HCT116 (cell line): ENCODE measurements at regions not wholly inside any gene's neighbourhood (a gene's known extent, or its start where the extent isn't known, plus 50 kb on each side); places are given as distances from the start of the nearest gene placed in this dataset.

Experiments used
- ATAC-seq: fragments of 200-7000 bp; cut with Tn5 transposase; 2 replicates; pipeline ENCODE4 v1.9.1; 2020; ENCODE audit warnings: mild to moderate bottlenecking, moderate library complexity
- BruUV-seq: library from RNA; stranded (reverse); fragments of 400-500 nt; replicated peaks from 2 replicates; lab custom pipeline; 2021; lab: Mats Ljungman, UMichigan
- CTCF ChIA-PET: fragments of 300-600 bp; sonication (Branson Sonifier 250); formaldehyde crosslinking; loops from one replicate; lab custom pipeline; 2021; ENCODE audit warnings: antibody characterized with exemption; lab: Charles Lee
- POLR2A ChIA-PET: fragments of 300-600, 350-600 bp; sonication (Branson Sonifier 250); formaldehyde crosslinking; loops from one replicate; lab custom pipeline; 2021; ENCODE audit warnings: antibody characterized with exemption; lab: Charles Lee
- RAD21 ChIA-PET, 2 experiments: fragments of 300-600 bp; sonication (Branson Sonifier 250); formaldehyde crosslinking; loops; one replicate each; lab custom pipeline; 2023; ENCODE audit warnings: low total read pairs in 2 of 2; ENCODE audit not compliant: uncharacterized antibody in 2 of 2, unreplicated experiment in 2 of 2, low non-redundant PET in 1 of 2; lab: Charles Lee
- DNase-seq: peaks from one replicate; pipeline ENCODE4 v3.0.0-alpha.2; 2010; ENCODE audit warnings: low read depth, low spot score
- H2AFZ ChIP-seq: fragments of 200-600 bp; shearing (Covaris generic), sonication (generic); 2 replicates; pipeline ENCODE4 v1.6.1; 2017; ENCODE audit warnings: low read depth, mixed run types, mixed read lengths, antibody characterized with exemption, low read length; ENCODE audit not compliant: poor library complexity, severe bottlenecking
- H3K27ac ChIP-seq: 2 replicates; pipeline ENCODE4 v1.5.1; 2012; ENCODE audit warnings: low read depth, low read length
- H3K27me3 ChIP-seq: fragments of 200-600 bp; sonication (generic); 2 replicates; pipeline ENCODE4 v1.6.1; 2016; ENCODE audit warnings: mixed run types, low read length, mixed read lengths; ENCODE audit not compliant: insufficient read depth
- H3K36me3 ChIP-seq, 2 experiments: fragments of 200-500 bp in 1 of 2; fragments of 200-600 bp in 1 of 2; sonication (Bioruptor generic) in 1 of 2; sonication (generic) in 1 of 2; 2 replicates each; pipeline versions ENCODE4 v1.5.1 to v1.6.1; 2014 to 2016; ENCODE audit warnings: low read length in 2 of 2, inconsistent platforms in 1 of 2, mixed read lengths in 1 of 2, mixed run types in 1 of 2; ENCODE audit not compliant: insufficient read depth in 2 of 2, control insufficient read depth in 1 of 2
- H3K4me1 ChIP-seq, 2 experiments: fragments of 200-600 bp in 1 of 2; sonication (generic) in 1 of 2; 2 replicates each; pipeline versions ENCODE4 v1.5.1 to v1.6.1; 2012 to 2017; ENCODE audit warnings: low read length in 2 of 2, inconsistent platforms in 1 of 2, mild to moderate bottlenecking in 1 of 2, mixed read lengths in 1 of 2, mixed run types in 1 of 2, moderate library complexity in 1 of 2; ENCODE audit not compliant: insufficient read depth in 2 of 2, control insufficient read depth in 1 of 2
- H3K4me2 ChIP-seq: fragments of 200-600 bp; sonication (generic); 2 replicates; pipeline ENCODE4 v1.6.1; 2017; ENCODE audit warnings: mixed run types, low read length, mixed read lengths
- H3K4me3 ChIP-seq, 2 experiments: fragments of 200-600 bp in 1 of 2; sonication (generic) in 1 of 2; replicated peaks in 1 of 2; 2 replicates each; pipeline ENCODE4 v1.5.1; 2011 to 2016; ENCODE audit warnings: low read length in 2 of 2, control low read depth in 1 of 2, low read depth in 1 of 2, mild to moderate bottlenecking in 1 of 2, mixed read lengths in 1 of 2, mixed run types in 1 of 2
- H3K79me2 ChIP-seq: fragments of 200-600 bp; sonication (generic); 2 replicates; pipeline ENCODE4 v1.6.1; 2017; ENCODE audit warnings: mild to moderate bottlenecking, mixed run types, low read length, moderate library complexity, mixed read lengths; ENCODE audit not compliant: insufficient read depth
- H3K9ac ChIP-seq: fragments of 200-600 bp; sonication (generic); 2 replicates; pipeline ENCODE4 v1.6.1; 2016; ENCODE audit warnings: low read length, mixed read lengths
- H3K9me2 ChIP-seq: fragments of 200-600 bp; sonication (generic), shearing (Covaris generic); 2 replicates; pipeline ENCODE4 v1.6.1; 2017; ENCODE audit warnings: mixed run types, mild to moderate bottlenecking, moderate library complexity; ENCODE audit not compliant: insufficient read depth
- H3K9me3 ChIP-seq, 2 experiments: fragments of 200-500 bp in 1 of 2; fragments of 200-600 bp in 1 of 2; sonication (Bioruptor generic) in 1 of 2; sonication (generic) in 1 of 2; 2 replicates each; pipeline ENCODE4 v1.6.1; 2014 to 2017; ENCODE audit warnings: low read length in 2 of 2, mixed read lengths in 2 of 2, inconsistent platforms in 1 of 2, low read depth in 1 of 2, mild to moderate bottlenecking in 1 of 2, mixed run types in 1 of 2, moderate library complexity in 1 of 2; ENCODE audit not compliant: control insufficient read depth in 1 of 2, insufficient read depth in 1 of 2
- H4K20me1 ChIP-seq: fragments of 200-600 bp; sonication (generic), shearing (Covaris generic); 2 replicates; pipeline ENCODE4 v1.6.1; 2017; ENCODE audit warnings: mixed run types, mild to moderate bottlenecking, moderate library complexity; ENCODE audit not compliant: insufficient read depth
- CBX3 ChIP-seq: IDR thresholded peaks from 2 replicates; pipeline ENCODE4 v1.6.1; 2012; ENCODE audit warnings: low read depth
- CEBPB ChIP-seq: IDR thresholded peaks from 2 replicates; pipeline ENCODE4 v1.6.1; 2012; ENCODE audit warnings: low read depth
- ELF1 ChIP-seq: IDR thresholded peaks from 2 replicates; pipeline ENCODE4 v1.6.1; 2012; ENCODE audit warnings: low read depth, borderline replicate concordance
- EZH2 ChIP-seq: fragments of 200-600 bp; sonication (generic); IDR thresholded peaks from 2 replicates; pipeline ENCODE4 v1.6.1; 2017; ENCODE audit warnings: antibody characterized with exemption, mixed run types
- EZH2phosphoT487 ChIP-seq: fragments of 200-600 bp; IDR thresholded peaks from 2 replicates; pipeline ENCODE4 v1.6.1; 2018; ENCODE audit warnings: antibody characterized with exemption, borderline replicate concordance
- FOSL1 ChIP-seq: IDR thresholded peaks from 2 replicates; pipeline ENCODE4 v1.6.1; 2012; ENCODE audit warnings: low read depth
- POLR2A ChIP-seq: IDR thresholded peaks from 2 replicates; pipeline ENCODE4 v1.7.0; 2011; ENCODE audit warnings: borderline replicate concordance; ENCODE audit not compliant: insufficient read depth, insufficient read length; ENCODE audit errors: extremely low read depth
- POLR2AphosphoS5 ChIP-seq: IDR thresholded peaks from 2 replicates; pipeline ENCODE4 v1.6.1; 2011; ENCODE audit warnings: mild to moderate bottlenecking, low read depth, low read length, moderate library complexity
- SP1 ChIP-seq: IDR thresholded peaks from 2 replicates; pipeline ENCODE4 v1.6.1; 2012; ENCODE audit warnings: low read depth
- SRF ChIP-seq: IDR thresholded peaks from 2 replicates; pipeline ENCODE4 v1.6.1; 2012; ENCODE audit warnings: low read depth
- TCF7L2 ChIP-seq: IDR thresholded peaks from 2 replicates; pipeline ENCODE4 v1.7.0; 2011; ENCODE audit warnings: borderline replicate concordance, inconsistent platforms; ENCODE audit not compliant: insufficient read depth, insufficient read length; ENCODE audit errors: extremely low read depth
- YY1 ChIP-seq: IDR thresholded peaks from 2 replicates; pipeline ENCODE4 v1.6.1; 2011; ENCODE audit warnings: low read length, low read depth, moderate library complexity, mild to moderate bottlenecking; ENCODE audit not compliant: insufficient replicate concordance; ENCODE audit errors: extremely low read depth
- ZFX ChIP-seq: fragments of 450-650 bp; IDR thresholded peaks from 2 replicates; pipeline ENCODE4 v1.6.1; 2017
- intact Hi-C: fragments of 100-400 bp; cut with micrococcal nuclease; formaldehyde crosslinking; loops from 2 replicates; pipeline ENCODE4 v1.10.0; 2022
- TF ChIP-seq, protein P1 (sequence below): IDR thresholded peaks from 2 replicates; pipeline ENCODE4 v1.6.1; 2011; ENCODE audit warnings: mild to moderate bottlenecking, low read length, moderate library complexity; ENCODE audit not compliant: insufficient replicate concordance; ENCODE audit errors: extremely low read depth
- TF ChIP-seq, protein P2 (sequence below): IDR thresholded peaks from 2 replicates; pipeline ENCODE4 v1.6.1; 2012; ENCODE audit warnings: low read depth
- TF ChIP-seq, protein P3 (sequence below): IDR thresholded peaks from 2 replicates; pipeline ENCODE4 v1.6.1; 2012

- Histone ChIP-seq H2AFZ (no peak overlapping the region), H3K4me2 (no peak overlapping the region), H4K20me1 (no peaks in the 10 kb centered on the region), H3K27me3 (no peaks in the 10 kb centered on the region), H3K4me1 (peaks cover 10 to 17% of the 10 kb centered on the region in 2 experiments), H3K4me3 (no peak overlapping the region), H3K79me2 (peaks cover 11% of the 10 kb centered on the region), H3K9me2 (no peaks in the 10 kb centered on the region), H3K36me3 (no peaks in the 10 kb centered on the region), H3K9ac (no peak overlapping the region), H3K9me3 (no peaks in the 10 kb centered on the region), H3K27ac (no peak overlapping the region)
- RAD21 ChIA-PET = no interaction called here
- DNase-seq = no peak
- CTCF ChIA-PET = no interaction called here
- TF ChIP-seq POLR2A = no peak
- TF ChIP-seq YY1 = no peak
- TF ChIP-seq EZH2phosphoT487 = no peak
- TF ChIP-seq CBX3 = no peak
- TF ChIP-seq SRF = no peak
- no peak for TF ChIP-seq SP1
- TF ChIP-seq, protein P1, sequence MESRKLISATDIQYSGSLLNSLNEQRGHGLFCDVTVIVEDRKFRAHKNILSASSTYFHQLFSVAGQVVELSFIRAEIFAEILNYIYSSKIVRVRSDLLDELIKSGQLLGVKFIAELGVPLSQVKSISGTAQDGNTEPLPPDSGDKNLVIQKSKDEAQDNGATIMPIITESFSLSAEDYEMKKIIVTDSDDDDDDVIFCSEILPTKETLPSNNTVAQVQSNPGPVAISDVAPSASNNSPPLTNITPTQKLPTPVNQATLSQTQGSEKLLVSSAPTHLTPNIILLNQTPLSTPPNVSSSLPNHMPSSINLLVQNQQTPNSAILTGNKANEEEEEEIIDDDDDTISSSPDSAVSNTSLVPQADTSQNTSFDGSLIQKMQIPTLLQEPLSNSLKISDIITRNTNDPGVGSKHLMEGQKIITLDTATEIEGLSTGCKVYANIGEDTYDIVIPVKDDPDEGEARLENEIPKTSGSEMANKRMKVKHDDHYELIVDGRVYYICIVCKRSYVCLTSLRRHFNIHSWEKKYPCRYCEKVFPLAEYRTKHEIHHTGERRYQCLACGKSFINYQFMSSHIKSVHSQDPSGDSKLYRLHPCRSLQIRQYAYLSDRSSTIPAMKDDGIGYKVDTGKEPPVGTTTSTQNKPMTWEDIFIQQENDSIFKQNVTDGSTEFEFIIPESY = no peak
- no peak for TF ChIP-seq EZH2
- TF ChIP-seq, protein P2, sequence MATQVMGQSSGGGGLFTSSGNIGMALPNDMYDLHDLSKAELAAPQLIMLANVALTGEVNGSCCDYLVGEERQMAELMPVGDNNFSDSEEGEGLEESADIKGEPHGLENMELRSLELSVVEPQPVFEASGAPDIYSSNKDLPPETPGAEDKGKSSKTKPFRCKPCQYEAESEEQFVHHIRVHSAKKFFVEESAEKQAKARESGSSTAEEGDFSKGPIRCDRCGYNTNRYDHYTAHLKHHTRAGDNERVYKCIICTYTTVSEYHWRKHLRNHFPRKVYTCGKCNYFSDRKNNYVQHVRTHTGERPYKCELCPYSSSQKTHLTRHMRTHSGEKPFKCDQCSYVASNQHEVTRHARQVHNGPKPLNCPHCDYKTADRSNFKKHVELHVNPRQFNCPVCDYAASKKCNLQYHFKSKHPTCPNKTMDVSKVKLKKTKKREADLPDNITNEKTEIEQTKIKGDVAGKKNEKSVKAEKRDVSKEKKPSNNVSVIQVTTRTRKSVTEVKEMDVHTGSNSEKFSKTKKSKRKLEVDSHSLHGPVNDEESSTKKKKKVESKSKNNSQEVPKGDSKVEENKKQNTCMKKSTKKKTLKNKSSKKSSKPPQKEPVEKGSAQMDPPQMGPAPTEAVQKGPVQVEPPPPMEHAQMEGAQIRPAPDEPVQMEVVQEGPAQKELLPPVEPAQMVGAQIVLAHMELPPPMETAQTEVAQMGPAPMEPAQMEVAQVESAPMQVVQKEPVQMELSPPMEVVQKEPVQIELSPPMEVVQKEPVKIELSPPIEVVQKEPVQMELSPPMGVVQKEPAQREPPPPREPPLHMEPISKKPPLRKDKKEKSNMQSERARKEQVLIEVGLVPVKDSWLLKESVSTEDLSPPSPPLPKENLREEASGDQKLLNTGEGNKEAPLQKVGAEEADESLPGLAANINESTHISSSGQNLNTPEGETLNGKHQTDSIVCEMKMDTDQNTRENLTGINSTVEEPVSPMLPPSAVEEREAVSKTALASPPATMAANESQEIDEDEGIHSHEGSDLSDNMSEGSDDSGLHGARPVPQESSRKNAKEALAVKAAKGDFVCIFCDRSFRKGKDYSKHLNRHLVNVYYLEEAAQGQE = no peak
- TF ChIP-seq ELF1 = no peak
- TF ChIP-seq CEBPB = no peak
- no peak for TF ChIP-seq TCF7L2
- TF ChIP-seq FOSL1 = no peak
- no peak for TF ChIP-seq ZFX
- TF ChIP-seq POLR2AphosphoS5 = no peak
- TF ChIP-seq, protein P3, sequence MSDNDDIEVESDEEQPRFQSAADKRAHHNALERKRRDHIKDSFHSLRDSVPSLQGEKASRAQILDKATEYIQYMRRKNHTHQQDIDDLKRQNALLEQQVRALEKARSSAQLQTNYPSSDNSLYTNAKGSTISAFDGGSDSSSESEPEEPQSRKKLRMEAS = no peak
- BruUV-seq = no TSS peak
- ATAC-seq = no peak
- POLR2A ChIA-PET = no interaction called here
- intact Hi-C loops = no loop called here
These were observed 75.8 kb upstream of the METTL9 start for GRCh38 chr16:21523411-21524067.
